Transverse colon (tissue), 4 donors: ENCODE measurements at regions not wholly inside any gene's neighbourhood (a gene's known extent, or its start where the extent isn't known, plus 50 kb on each side); places are given as distances from the start of the nearest gene placed in this dataset.

Experiments used
- DNase-seq: peaks from one replicate; pipeline ENCODE4 v3.0.0-alpha.2; 2019
- H3K27ac ChIP-seq, 4 donors: fragments of 200-600 bp; sonication (generic); 2 replicates each; pipeline ENCODE4 v1.5.1; 2016 to 2018; ENCODE audit warnings: inconsistent platforms in 4 of 4
- H3K27me3 ChIP-seq: fragments of 200-600 bp; sonication (generic); 2 replicates; pipeline ENCODE4 v1.5.1; 2017; ENCODE audit warnings: inconsistent platforms
- H3K36me3 ChIP-seq, 4 donors: fragments of 200-600 bp; sonication (generic); 2 replicates each; pipeline ENCODE4 v1.5.1; 2017 to 2019; ENCODE audit warnings: inconsistent platforms in 4 of 4
- H3K4me1 ChIP-seq, 4 donors: fragments of 200-600 bp; sonication (generic); 2 replicates each; pipeline ENCODE4 v1.5.1; 2017 to 2020; ENCODE audit warnings: inconsistent platforms in 4 of 4
- H3K4me3 ChIP-seq, 4 donors: fragments of 200-600 bp; sonication (generic); 1 replicate in 1 of 4; 2 replicates in 3 of 4; pipeline versions ENCODE4 v1.5.1 to v1.6.1; 2017 to 2019; ENCODE audit warnings: inconsistent platforms in 4 of 4
- H3K9me3 ChIP-seq, 2 donors: fragments of 200-600 bp; sonication (generic); 2 replicates each; pipeline ENCODE4 v1.5.1; 2017 to 2019; ENCODE audit warnings: inconsistent platforms in 2 of 2
- EP300 ChIP-seq: sonication (generic); formaldehyde crosslinking; IDR thresholded peaks from one replicate; pipeline ENCODE4 v1.6.1; 2017; ENCODE audit warnings: antibody characterized with exemption, low read depth
- POLR2A ChIP-seq: fragments of 450-650 bp; IDR thresholded peaks from one replicate; pipeline ENCODE4 v1.6.1; 2016; ENCODE audit warnings: antibody characterized with exemption, mild to moderate bottlenecking, moderate library complexity
- POLR2AphosphoS5 ChIP-seq, 3 donors: sonication (generic); formaldehyde crosslinking; IDR thresholded peaks; one replicate each; pipeline ENCODE4 v1.6.1; 2016; ENCODE audit warnings: antibody characterized with exemption in 3 of 3
- WGBS, 2 donors: methylation state at CpG; one replicate each; pipeline ENCODE4 v1.1.5; 2018; ENCODE audit warnings: low coverage in 1 of 2; 5-methylcytosine and 5-hydroxymethylcytosine counted together
- in situ Hi-C, 4 donors: fragments of 200-750 bp; cut with MboI; loops; one replicate each; pipeline versions ENCODE4 v1.15.0 to v1.15.1; 2017; ENCODE audit warnings: low sequenced_read_pairs in 3 of 4, low pct_ligation_motif_present in 1 of 4, low pct_unique_long_range_greater_than_20kb in 1 of 4
- intact Hi-C: fragments of 100-400 bp; cut with DNase I; formaldehyde crosslinking; loops from one replicate; pipeline ENCODE4 v1.15.1; 2023; ENCODE audit warnings: low total_unique reads
- TF ChIP-seq, protein P1 (sequence below), 5 experiments: fragments of 200-600 bp in 3 of 5; fragments of 450-650 bp in 2 of 5; sonication (generic) in 3 of 5; IDR thresholded peaks; 1 replicate in 2 of 5; 2 replicates in 3 of 5; pipeline ENCODE4 v1.5.1; 2016 to 2017; ENCODE audit warnings: antibody characterized with exemption in 5 of 5, inconsistent platforms in 3 of 5, mild to moderate bottlenecking in 2 of 5, moderate library complexity in 1 of 5

- Histone ChIP-seq H3K27me3 (no peaks in the 10 kb centered on the region), H3K4me1 (peaks cover 0 to 4% (median 0%) of the 10 kb centered on the region in 4 donors), H3K27ac (no peak overlapping the region), H3K9me3 (no peaks in the 10 kb centered on the region), H3K4me3 (no peak overlapping the region), H3K36me3 (no peaks in the 10 kb centered on the region)
- TF ChIP-seq, protein P1, sequence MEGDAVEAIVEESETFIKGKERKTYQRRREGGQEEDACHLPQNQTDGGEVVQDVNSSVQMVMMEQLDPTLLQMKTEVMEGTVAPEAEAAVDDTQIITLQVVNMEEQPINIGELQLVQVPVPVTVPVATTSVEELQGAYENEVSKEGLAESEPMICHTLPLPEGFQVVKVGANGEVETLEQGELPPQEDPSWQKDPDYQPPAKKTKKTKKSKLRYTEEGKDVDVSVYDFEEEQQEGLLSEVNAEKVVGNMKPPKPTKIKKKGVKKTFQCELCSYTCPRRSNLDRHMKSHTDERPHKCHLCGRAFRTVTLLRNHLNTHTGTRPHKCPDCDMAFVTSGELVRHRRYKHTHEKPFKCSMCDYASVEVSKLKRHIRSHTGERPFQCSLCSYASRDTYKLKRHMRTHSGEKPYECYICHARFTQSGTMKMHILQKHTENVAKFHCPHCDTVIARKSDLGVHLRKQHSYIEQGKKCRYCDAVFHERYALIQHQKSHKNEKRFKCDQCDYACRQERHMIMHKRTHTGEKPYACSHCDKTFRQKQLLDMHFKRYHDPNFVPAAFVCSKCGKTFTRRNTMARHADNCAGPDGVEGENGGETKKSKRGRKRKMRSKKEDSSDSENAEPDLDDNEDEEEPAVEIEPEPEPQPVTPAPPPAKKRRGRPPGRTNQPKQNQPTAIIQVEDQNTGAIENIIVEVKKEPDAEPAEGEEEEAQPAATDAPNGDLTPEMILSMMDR (IDR thresholded peaks at IDR 0.05): no peak
- no peak for TF ChIP-seq EP300
- no peak for TF ChIP-seq POLR2AphosphoS5 (IDR thresholded peaks at IDR 0.05)
- no peak for TF ChIP-seq POLR2A
- intact Hi-C loops (no loop called here), in situ Hi-C loops (no loop called here)
- DNase-seq: no peak
- WGBS, 2 donors: 70 to 73% methylated on average over 1 to 4 of the region's 4 CpGs
Measured at GRCh38 chr14:97633131-97633738, 836.1 kb downstream of the VRK1 start.

DNA sequence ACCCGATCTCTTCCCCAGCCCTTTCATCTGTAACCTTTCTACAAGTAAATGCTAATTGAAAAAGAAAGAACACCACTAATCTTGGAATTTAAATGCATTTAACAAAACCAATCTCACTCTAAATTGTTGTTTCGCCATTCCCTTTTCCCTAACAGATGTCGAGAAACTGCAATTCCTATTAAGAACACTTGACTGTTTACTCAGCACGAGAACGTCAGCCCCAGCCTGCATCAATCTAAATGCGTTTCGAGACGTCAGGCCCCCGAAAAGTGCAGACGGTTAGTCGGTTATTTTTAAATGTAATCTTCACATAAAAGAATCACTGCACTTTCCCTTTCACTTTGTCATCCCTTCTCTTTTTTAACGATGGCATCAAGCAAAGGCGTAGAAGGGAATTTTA lies 837.6 kb downstream of the VRK1 start:
- 21 to 43% methylated on average over 13 of the region's 13 CpGs for WGBS, 2 donors
- H3K27ac ChIP-seq: no peak overlapping the region
- intact Hi-C loops: no loop called here
- DNase-seq: no peak
- TF ChIP-seq EP300: no peak
- TF ChIP-seq, protein P1 (IDR thresholded peaks at IDR 0.05): no peak
- no peak for TF ChIP-seq POLR2A
- TF ChIP-seq POLR2AphosphoS5 (IDR thresholded peaks at IDR 0.05): no peak
- peak overlapping the region; percentile 4 to 22 (median 14) for H3K4me3 ChIP-seq
- no peaks in the 10 kb centered on the region for H3K36me3 ChIP-seq
- in situ Hi-C loops: no loop called here
- H3K4me1 ChIP-seq: peaks cover 0 to 4% (median 0%) of the 10 kb centered on the region in 4 donors
- no peaks in the 10 kb centered on the region for H3K9me3 ChIP-seq
- H3K27me3 ChIP-seq: no peaks in the 10 kb centered on the region

GRCh38 chr14:97638864-97639263 lies 841.7 kb downstream of the VRK1 start:
- Histone ChIP-seq H3K4me1 (peaks cover 0 to 4% (median 0%) of the 10 kb centered on the region in 4 donors), H3K27me3 (no peaks in the 10 kb centered on the region), H3K4me3 (no peak overlapping the region), H3K36me3 (no peaks in the 10 kb centered on the region), H3K27ac (no peak overlapping the region), H3K9me3 (no peaks in the 10 kb centered on the region)
- TF ChIP-seq EP300 (no peak), POLR2AphosphoS5 (IDR thresholded peaks at IDR 0.05) (no peak), POLR2A (no peak)
- TF ChIP-seq, protein P1 (IDR thresholded peaks at IDR 0.05): no peak
- in situ Hi-C loops (no loop called here), intact Hi-C loops (no loop called here)
- DNase-seq: no peak
- WGBS, 2 donors: 58 to 59% methylated on average over 3 of the region's 3 CpGs

DNA sequence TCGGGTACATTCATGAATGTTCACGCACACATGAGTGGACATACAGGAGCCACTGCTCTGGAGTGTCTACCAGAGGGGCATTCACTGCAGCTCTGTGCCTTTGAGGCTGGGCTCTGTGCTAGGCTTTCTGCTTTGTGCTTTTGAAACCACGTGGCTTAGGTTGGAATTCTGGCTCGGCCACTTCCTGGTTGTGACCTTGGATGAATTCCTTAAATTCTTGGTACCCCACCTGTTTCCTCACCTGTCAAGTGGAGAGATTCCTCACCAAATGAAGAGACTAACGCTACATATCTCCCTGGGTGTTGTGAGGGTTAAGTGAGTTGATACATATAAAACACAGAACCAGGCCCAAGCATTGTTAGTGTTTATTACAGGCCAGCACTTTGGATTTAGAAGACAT lies 842.8 kb downstream of the VRK1 start:
- Histone ChIP-seq H3K9me3 (no peaks in the 10 kb centered on the region), H3K27me3 (no peaks in the 10 kb centered on the region), H3K4me3 (no peak overlapping the region), H3K4me1 (no peaks in the 10 kb centered on the region), H3K27ac (no peak overlapping the region), H3K36me3 (no peaks in the 10 kb centered on the region)
- DNase-seq: no peak
- 78% methylated on average over 5 of the region's 5 CpGs; no CpG with 5 or more reads in 1 of the 2 donors for WGBS, 2 donors
- intact Hi-C loops: no loop called here
- in situ Hi-C loops: no loop called here
- TF ChIP-seq EP300 (no peak), POLR2A (no peak), POLR2AphosphoS5 (IDR thresholded peaks at IDR 0.05) (no peak)
- TF ChIP-seq, protein P1 (IDR thresholded peaks at IDR 0.05): no peak
